ENCODE measurements at regions not wholly inside any gene's neighbourhood (a gene's known extent, or its start where the extent isn't known, plus 50 kb on each side); places are given as distances from the start of the nearest gene placed in this dataset.

DNA sequence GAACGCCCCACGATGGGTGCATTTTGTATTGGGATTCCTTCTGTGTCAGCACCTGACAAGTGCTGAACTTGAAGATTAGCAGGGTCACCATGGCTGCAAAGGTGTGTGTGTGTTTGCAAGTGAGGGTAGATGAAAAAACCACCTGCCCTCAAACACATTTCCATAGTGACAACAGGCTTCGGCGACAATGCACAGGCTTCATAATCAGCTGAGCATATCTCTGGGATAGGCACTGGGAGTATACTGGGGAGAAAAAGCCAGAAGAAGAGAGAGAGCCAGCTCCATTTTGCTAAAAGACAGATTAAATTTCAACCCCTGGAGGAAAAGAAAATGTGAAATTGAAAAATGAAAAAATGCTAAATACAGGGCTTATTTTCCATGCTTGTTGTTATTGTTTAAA is 656.1 kb downstream of the INHBA start:
- TF ChIP-seq, protein P1, sequence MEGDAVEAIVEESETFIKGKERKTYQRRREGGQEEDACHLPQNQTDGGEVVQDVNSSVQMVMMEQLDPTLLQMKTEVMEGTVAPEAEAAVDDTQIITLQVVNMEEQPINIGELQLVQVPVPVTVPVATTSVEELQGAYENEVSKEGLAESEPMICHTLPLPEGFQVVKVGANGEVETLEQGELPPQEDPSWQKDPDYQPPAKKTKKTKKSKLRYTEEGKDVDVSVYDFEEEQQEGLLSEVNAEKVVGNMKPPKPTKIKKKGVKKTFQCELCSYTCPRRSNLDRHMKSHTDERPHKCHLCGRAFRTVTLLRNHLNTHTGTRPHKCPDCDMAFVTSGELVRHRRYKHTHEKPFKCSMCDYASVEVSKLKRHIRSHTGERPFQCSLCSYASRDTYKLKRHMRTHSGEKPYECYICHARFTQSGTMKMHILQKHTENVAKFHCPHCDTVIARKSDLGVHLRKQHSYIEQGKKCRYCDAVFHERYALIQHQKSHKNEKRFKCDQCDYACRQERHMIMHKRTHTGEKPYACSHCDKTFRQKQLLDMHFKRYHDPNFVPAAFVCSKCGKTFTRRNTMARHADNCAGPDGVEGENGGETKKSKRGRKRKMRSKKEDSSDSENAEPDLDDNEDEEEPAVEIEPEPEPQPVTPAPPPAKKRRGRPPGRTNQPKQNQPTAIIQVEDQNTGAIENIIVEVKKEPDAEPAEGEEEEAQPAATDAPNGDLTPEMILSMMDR (IDR thresholded peaks at IDR 0.05; ENCODE audit: low read depth, low read length) = no peak
- TF ChIP-seq POLR2A (IDR thresholded peaks at IDR 0.05; ENCODE audit: extremely low read depth, insufficient read length) = no peak
- TF ChIP-seq, protein P2, sequence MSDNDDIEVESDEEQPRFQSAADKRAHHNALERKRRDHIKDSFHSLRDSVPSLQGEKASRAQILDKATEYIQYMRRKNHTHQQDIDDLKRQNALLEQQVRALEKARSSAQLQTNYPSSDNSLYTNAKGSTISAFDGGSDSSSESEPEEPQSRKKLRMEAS (IDR thresholded peaks at IDR 0.05; ENCODE audit: low read depth, low read length) = no peak
